Esophagus muscularis mucosa (tissue), 4 donors: ENCODE measurements at regions not wholly inside any gene's neighbourhood (a gene's known extent, or its start where the extent isn't known, plus 50 kb on each side); places are given as distances from the start of the nearest gene placed in this dataset.

Experiments used
- CTCF ChIP-seq, 3 experiments: fragments of 200-600 bp in 2 of 3; fragments of 450-650 bp in 1 of 3; sonication (generic) in 2 of 3; IDR thresholded peaks; one replicate each; pipeline ENCODE4 v1.5.1; 2017 to 2019; ENCODE audit warnings: antibody characterized with exemption in 3 of 3, mild to moderate bottlenecking in 2 of 3, moderate library complexity in 1 of 3
- EP300 ChIP-seq: sonication (generic); formaldehyde crosslinking; IDR thresholded peaks from one replicate; pipeline ENCODE4 v1.6.1; 2017; ENCODE audit warnings: antibody characterized with exemption
- POLR2A ChIP-seq: fragments of 450-650 bp; IDR thresholded peaks from one replicate; pipeline ENCODE4 v1.6.1; 2017; ENCODE audit warnings: antibody characterized with exemption, moderate library complexity, mild to moderate bottlenecking, low read depth
- POLR2AphosphoS5 ChIP-seq, 2 donors: sonication (generic); formaldehyde crosslinking; IDR thresholded peaks; one replicate each; pipeline ENCODE4 v1.6.1; 2017; ENCODE audit warnings: antibody characterized with exemption in 2 of 2

- TF ChIP-seq POLR2A = no peak
- TF ChIP-seq CTCF (IDR thresholded peaks at IDR 0.05) = no peak
- TF ChIP-seq POLR2AphosphoS5 (IDR thresholded peaks at IDR 0.05) = no peak
- TF ChIP-seq EP300 = no peak
These were observed 342.5 kb downstream of the RMST start for GRCh38 chr12:97805146-97805545.
